ENCODE measurements at regions not wholly inside any gene's neighbourhood (a gene's known extent, or its start where the extent isn't known, plus 50 kb on each side); places are given as distances from the start of the nearest gene placed in this dataset.

GRCh38 chr12:90428465-90428864 lies 526.5 kb downstream of the CCER1 start:
- no peaks in the 10 kb centered on the region for H3K9me3 ChIP-seq
- no peaks in the 10 kb centered on the region for H3K27me3 ChIP-seq
- H3K4me1 ChIP-seq: no peaks in the 10 kb centered on the region
- TF ChIP-seq, protein P1, sequence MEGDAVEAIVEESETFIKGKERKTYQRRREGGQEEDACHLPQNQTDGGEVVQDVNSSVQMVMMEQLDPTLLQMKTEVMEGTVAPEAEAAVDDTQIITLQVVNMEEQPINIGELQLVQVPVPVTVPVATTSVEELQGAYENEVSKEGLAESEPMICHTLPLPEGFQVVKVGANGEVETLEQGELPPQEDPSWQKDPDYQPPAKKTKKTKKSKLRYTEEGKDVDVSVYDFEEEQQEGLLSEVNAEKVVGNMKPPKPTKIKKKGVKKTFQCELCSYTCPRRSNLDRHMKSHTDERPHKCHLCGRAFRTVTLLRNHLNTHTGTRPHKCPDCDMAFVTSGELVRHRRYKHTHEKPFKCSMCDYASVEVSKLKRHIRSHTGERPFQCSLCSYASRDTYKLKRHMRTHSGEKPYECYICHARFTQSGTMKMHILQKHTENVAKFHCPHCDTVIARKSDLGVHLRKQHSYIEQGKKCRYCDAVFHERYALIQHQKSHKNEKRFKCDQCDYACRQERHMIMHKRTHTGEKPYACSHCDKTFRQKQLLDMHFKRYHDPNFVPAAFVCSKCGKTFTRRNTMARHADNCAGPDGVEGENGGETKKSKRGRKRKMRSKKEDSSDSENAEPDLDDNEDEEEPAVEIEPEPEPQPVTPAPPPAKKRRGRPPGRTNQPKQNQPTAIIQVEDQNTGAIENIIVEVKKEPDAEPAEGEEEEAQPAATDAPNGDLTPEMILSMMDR (IDR thresholded peaks at IDR 0.05): no peak
- no peaks in the 10 kb centered on the region for H3K36me3 ChIP-seq
- no peak overlapping the region for H3K27ac ChIP-seq
- no peak overlapping the region for H3K4me3 ChIP-seq
- no peak for DNase-seq (ENCODE audit: low spot score)

GRCh38 chr12:90423965-90424364 lies 531.0 kb downstream of the CCER1 start:
- Histone ChIP-seq H3K27me3 (no peaks in the 10 kb centered on the region), H3K27ac (no peak overlapping the region), H3K36me3 (no peaks in the 10 kb centered on the region), H3K9me3 (no peaks in the 10 kb centered on the region), H3K4me1 (no peaks in the 10 kb centered on the region), H3K4me3 (no peak overlapping the region)
- no peak for DNase-seq (ENCODE audit: low spot score)
- TF ChIP-seq, protein P1 (IDR thresholded peaks at IDR 0.05): no peak

- H3K36me3 ChIP-seq: no peaks in the 10 kb centered on the region
- no peaks in the 10 kb centered on the region for H3K4me1 ChIP-seq
- TF ChIP-seq, protein P1 (IDR thresholded peaks at IDR 0.05): no peak
- no peaks in the 10 kb centered on the region for H3K27me3 ChIP-seq
- H3K4me3 ChIP-seq: no peak overlapping the region
- peaks cover 0 to 4% of the 10 kb centered on the region in 2 donors for H3K9me3 ChIP-seq
- DNase-seq (ENCODE audit: low spot score): no peak
- H3K27ac ChIP-seq: no peak overlapping the region
Measured at GRCh38 chr12:90410962-90411361, 544.0 kb downstream of the CCER1 start.

GRCh38 chr12:90407841-90408240 lies 547.1 kb downstream of the CCER1 start:
- Histone ChIP-seq H3K4me3 (no peak overlapping the region), H3K4me1 (no peaks in the 10 kb centered on the region), H3K27me3 (no peaks in the 10 kb centered on the region), H3K36me3 (no peaks in the 10 kb centered on the region), H3K27ac (no peak overlapping the region), H3K9me3 (no peaks in the 10 kb centered on the region)
- TF ChIP-seq, protein P1 (IDR thresholded peaks at IDR 0.05): no peak
- DNase-seq (ENCODE audit: low spot score): no peak

GRCh38 chr12:90404071-90404470 lies 550.9 kb downstream of the CCER1 start:
- Histone ChIP-seq H3K4me3 (no peak overlapping the region), H3K27me3 (no peaks in the 10 kb centered on the region), H3K36me3 (no peaks in the 10 kb centered on the region), H3K27ac (no peak overlapping the region), H3K9me3 (no peaks in the 10 kb centered on the region), H3K4me1 (no peaks in the 10 kb centered on the region)
- no peak for DNase-seq (ENCODE audit: low spot score)
- TF ChIP-seq, protein P1 (IDR thresholded peaks at IDR 0.05): no peak

- Histone ChIP-seq H3K36me3 (no peaks in the 10 kb centered on the region), H3K27ac (no peak overlapping the region), H3K27me3 (no peaks in the 10 kb centered on the region), H3K4me1 (no peaks in the 10 kb centered on the region), H3K9me3 (peaks cover 0 to 20% of the 10 kb centered on the region in 2 donors), H3K4me3 (no peak overlapping the region)
- TF ChIP-seq, protein P1 (IDR thresholded peaks at IDR 0.05): no peak
- DNase-seq (ENCODE audit: low spot score): no peak
Measured at GRCh38 chr12:90401185-90401584, 553.8 kb downstream of the CCER1 start.

Data from right atrium auricular region (tissue), 2 donors.